Cardiac septum (tissue), 1 donor: ENCODE measurements at regions not wholly inside any gene's neighbourhood (a gene's known extent, or its start where the extent isn't known, plus 50 kb on each side); places are given as distances from the start of the nearest gene placed in this dataset.
"Not testable (repeated sequence)": the region's sequence is repeated elsewhere in the genome, so short reads cannot be mapped to it uniquely, and the experiment has no call there.

Source experiments
- DNase-seq: peaks from one replicate; pipeline ENCODE4 v3.0.0-alpha.2; 2020; ENCODE audit warnings: low spot score
- intact Hi-C: fragments of 100-400 bp; cut with DNase I; formaldehyde crosslinking; loops from one replicate; pipeline ENCODE4 v1.14.0; 2022
- donor health status: DM: no; HTN: no; CAD: no.

- intact Hi-C loops, DNase-seq: not testable (repeated sequence)
These were observed 77.5 kb downstream of the SNX5 start for GRCh38 chr20:17891131-17891530.

GRCh38 chr20:17890330-17890729 is 78.3 kb downstream of the SNX5 start:
- intact Hi-C loops, result no loop called here
- no peak for DNase-seq

GRCh38 chr20:17889226-17889625 is 79.4 kb downstream of the SNX5 start:
- intact Hi-C loops, result no loop called here
- no peak for DNase-seq

GRCh38 chr20:17888044-17888443 is 80.5 kb downstream of the SNX5 start:
- intact Hi-C loops, result no loop called here
- DNase-seq, result no peak

- no peak for DNase-seq
- intact Hi-C loops, result no loop called here
These were observed 81.1 kb downstream of the SNX5 start for GRCh38 chr20:17887331-17888030.

GRCh38 chr20:17885544-17885943 is 83.0 kb downstream of the SNX5 start:
- no peak for DNase-seq
- intact Hi-C loops, result no loop called here

GRCh38 chr20:17885076-17885475 is 83.5 kb downstream of the SNX5 start:
- intact Hi-C loops, result no loop called here
- DNase-seq, result no peak

GRCh38 chr20:17884307-17885003 is 84.1 kb downstream of the SNX5 start:
- intact Hi-C loops, result loop anchor here (5.0 kb wide), 1 partner anchor 132 kb away; no protein-coding TSS in a partner anchor
- DNase-seq, result no peak

- intact Hi-C loops, result loop anchor here (5.0 kb wide), 1 partner anchor 131 kb away; no protein-coding TSS in a partner anchor
- DNase-seq, result no peak
These were observed 84.8 kb downstream of the SNX5 start for GRCh38 chr20:17883592-17884306.

GRCh38 chr20:17882834-17883591 is 85.6 kb downstream of the SNX5 start:
- no peak for DNase-seq
- intact Hi-C loops, result loop anchor here (5.0 kb wide), 1 partner anchor 131 kb away; no protein-coding TSS in a partner anchor

GRCh38 chr20:17882065-17882833 is 86.3 kb downstream of the SNX5 start:
- intact Hi-C loops, result loop anchor here (5.0 kb wide), 1 partner anchor 130 kb away; no protein-coding TSS in a partner anchor

GRCh38 chr20:17881741-17882064 is 86.9 kb downstream of the SNX5 start:
- DNase-seq, result no peak
- intact Hi-C loops, result loop anchor here (5.0 kb wide), 1 partner anchor 129 kb away; no protein-coding TSS in a partner anchor

More at GRCh38 chr20:17882065-17882833, 86.3 kb downstream of the SNX5 start:
- no peak for DNase-seq

- DNase-seq, result no peak
- intact Hi-C loops, result no loop called here
These were observed 89.5 kb downstream of the SNX5 start for GRCh38 chr20:17878912-17879602.

GRCh38 chr20:17878069-17878911 is 90.3 kb downstream of the SNX5 start:
- DNase-seq, result no peak
- intact Hi-C loops, result no loop called here

- intact Hi-C loops, result no loop called here
These were observed 92.6 kb downstream of the SNX5 start for GRCh38 chr20:17875981-17876385.

GRCh38 chr20:17875106-17875980 is 93.3 kb downstream of the SNX5 start:
- no peak for DNase-seq
- intact Hi-C loops, result no loop called here

More at GRCh38 chr20:17875981-17876385, 92.6 kb downstream of the SNX5 start:
- DNase-seq, result no peak
